OCI-LY7 (cell line): ENCODE measurements at regions not wholly inside any gene's neighbourhood (a gene's known extent, or its start where the extent isn't known, plus 50 kb on each side); places are given as distances from the start of the nearest gene placed in this dataset.

Source experiments
- BruUV-seq: library from RNA; stranded (reverse); fragments of 400-500 nt; replicated peaks from 2 replicates; lab custom pipeline; 2021; lab: Mats Ljungman, UMichigan
- CTCF ChIA-PET: fragments of 300-600 bp; sonication (Branson Sonifier 250); formaldehyde crosslinking; loops from one replicate; lab custom pipeline; 2022; ENCODE audit warnings: antibody characterized with exemption; ENCODE audit not compliant: unreplicated experiment; lab: Charles Lee
- POLR2A ChIA-PET: fragments of 300-600 bp; sonication (Branson Sonifier 250); formaldehyde crosslinking; loops from one replicate; lab custom pipeline; 2022; ENCODE audit warnings: antibody characterized with exemption; lab: Charles Lee
- DNase-seq: peaks from one replicate; pipeline ENCODE4 v3.0.0-alpha.2; 2015; ENCODE audit warnings: low spot score
- H2AFZ ChIP-seq: fragments of 200-600 bp; sonication (generic), shearing (Covaris generic); 2 replicates; pipeline ENCODE4 v1.6.1; 2014; ENCODE audit warnings: mild to moderate bottlenecking, antibody characterized with exemption, low read length, moderate library complexity
- H3K27ac ChIP-seq: fragments of 200-600 bp; sonication (generic); 2 replicates; pipeline ENCODE4 v1.5.1; 2014; ENCODE audit warnings: mixed run types, low read depth, mild to moderate bottlenecking, moderate library complexity, low read length, inconsistent platforms; ENCODE audit not compliant: poor library complexity, severe bottlenecking
- H3K36me3 ChIP-seq: fragments of 200-600 bp; sonication (generic); 2 replicates; pipeline ENCODE4 v1.6.1; 2014; ENCODE audit warnings: mild to moderate bottlenecking, antibody characterized with exemption, low read length, moderate library complexity, mixed read lengths; ENCODE audit not compliant: insufficient read depth
- H3K4me1 ChIP-seq: fragments of 200-600 bp; sonication (generic); 2 replicates; pipeline ENCODE4 v1.5.1; 2014; ENCODE audit warnings: mild to moderate bottlenecking, low read length; ENCODE audit not compliant: insufficient read depth, poor library complexity, severe bottlenecking
- H3K4me2 ChIP-seq: fragments of 200-600 bp; sonication (generic); 2 replicates; pipeline ENCODE4 v1.6.1; 2014; ENCODE audit warnings: mild to moderate bottlenecking, low read length
- H3K4me3 ChIP-seq: fragments of 200-600 bp; sonication (generic); 2 replicates; pipeline ENCODE4 v1.5.1; 2014; ENCODE audit warnings: mild to moderate bottlenecking, low read depth, low read length; ENCODE audit not compliant: poor library complexity, severe bottlenecking
- H3K79me2 ChIP-seq: fragments of 200-600 bp; sonication (generic); 2 replicates; pipeline ENCODE4 v1.6.1; 2016; ENCODE audit warnings: low read depth, mild to moderate bottlenecking, low read length, moderate library complexity, mixed read lengths; ENCODE audit not compliant: insufficient read depth
- H3K9me2 ChIP-seq: fragments of 200-600 bp; sonication (generic); 2 replicates; pipeline ENCODE4 v1.6.1; 2016; ENCODE audit warnings: mild to moderate bottlenecking, low read length, mixed read lengths; ENCODE audit not compliant: insufficient read depth
- H3K9me3 ChIP-seq: fragments of 200-600 bp; sonication (generic); 2 replicates; pipeline ENCODE4 v1.6.1; 2014; ENCODE audit warnings: mild to moderate bottlenecking, mixed run types, low read length, mixed read lengths
- H4K20me1 ChIP-seq: fragments of 200-600 bp; sonication (generic); 2 replicates; pipeline ENCODE4 v1.6.1; 2014; ENCODE audit warnings: mild to moderate bottlenecking, antibody characterized with exemption, low read length, moderate library complexity, mixed read lengths; ENCODE audit not compliant: insufficient read depth
- EZH2phosphoT487 ChIP-seq: fragments of 200-600 bp; sonication (generic); IDR thresholded peaks from 2 replicates; pipeline ENCODE4 v1.6.1; 2018; ENCODE audit warnings: low read depth, borderline replicate concordance, mild to moderate bottlenecking, mixed run types, antibody characterized with exemption, low read length, moderate library complexity, mixed read lengths
- intact Hi-C: fragments of 100-400 bp; cut with micrococcal nuclease; formaldehyde crosslinking; loops from one replicate; pipeline ENCODE4 v1.10.0; 2022; ENCODE audit not compliant: unreplicated experiment
- TF ChIP-seq, protein P1 (sequence below): fragments of 200-600 bp; sonication (generic); conservative IDR thresholded peaks from 2 replicates; pipeline ENCODE4 v1.5.1; 2014; ENCODE audit warnings: mild to moderate bottlenecking, antibody characterized with exemption, low read length, moderate library complexity, mixed read lengths

- Histone ChIP-seq H3K9me2 (no peaks in the 10 kb centered on the region), H3K4me2 (no peak overlapping the region), H2AFZ (no peak overlapping the region), H3K79me2 (no peaks in the 10 kb centered on the region), H4K20me1 (no peaks in the 10 kb centered on the region), H3K4me3 (no peak overlapping the region), H3K36me3 (no peaks in the 10 kb centered on the region), H3K9me3 (no peaks in the 10 kb centered on the region), H3K4me1 (no peaks in the 10 kb centered on the region), H3K27ac (no peak overlapping the region)
- DNase-seq: no peak
- intact Hi-C loops: no loop called here
- ChIA-PET POLR2A (no interaction called here), CTCF (no interaction called here)
- no TSS peak for BruUV-seq
- TF ChIP-seq, protein P1, sequence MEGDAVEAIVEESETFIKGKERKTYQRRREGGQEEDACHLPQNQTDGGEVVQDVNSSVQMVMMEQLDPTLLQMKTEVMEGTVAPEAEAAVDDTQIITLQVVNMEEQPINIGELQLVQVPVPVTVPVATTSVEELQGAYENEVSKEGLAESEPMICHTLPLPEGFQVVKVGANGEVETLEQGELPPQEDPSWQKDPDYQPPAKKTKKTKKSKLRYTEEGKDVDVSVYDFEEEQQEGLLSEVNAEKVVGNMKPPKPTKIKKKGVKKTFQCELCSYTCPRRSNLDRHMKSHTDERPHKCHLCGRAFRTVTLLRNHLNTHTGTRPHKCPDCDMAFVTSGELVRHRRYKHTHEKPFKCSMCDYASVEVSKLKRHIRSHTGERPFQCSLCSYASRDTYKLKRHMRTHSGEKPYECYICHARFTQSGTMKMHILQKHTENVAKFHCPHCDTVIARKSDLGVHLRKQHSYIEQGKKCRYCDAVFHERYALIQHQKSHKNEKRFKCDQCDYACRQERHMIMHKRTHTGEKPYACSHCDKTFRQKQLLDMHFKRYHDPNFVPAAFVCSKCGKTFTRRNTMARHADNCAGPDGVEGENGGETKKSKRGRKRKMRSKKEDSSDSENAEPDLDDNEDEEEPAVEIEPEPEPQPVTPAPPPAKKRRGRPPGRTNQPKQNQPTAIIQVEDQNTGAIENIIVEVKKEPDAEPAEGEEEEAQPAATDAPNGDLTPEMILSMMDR: no peak
- no peak for TF ChIP-seq EZH2phosphoT487
Measured at GRCh38 chr3:82509106-82509842, 747.8 kb upstream of the GBE1 start.

GRCh38 chr3:82506204-82506603 is 744.8 kb upstream of the GBE1 start:
- H3K27ac ChIP-seq: no peak overlapping the region
- H3K4me1 ChIP-seq: no peaks in the 10 kb centered on the region
- TF ChIP-seq EZH2phosphoT487: no peak
- TF ChIP-seq, protein P1: no peak
- POLR2A ChIA-PET: interaction anchor here (0.6 kb wide), 1 partner anchor 1212 kb away, joined by 3 read pairs; no protein-coding TSS in a partner anchor
- CTCF ChIA-PET: no interaction called here
- H3K4me2 ChIP-seq: no peak overlapping the region
- no peaks in the 10 kb centered on the region for H4K20me1 ChIP-seq
- H3K79me2 ChIP-seq: no peaks in the 10 kb centered on the region
- no peaks in the 10 kb centered on the region for H3K9me3 ChIP-seq
- H3K4me3 ChIP-seq: no peak overlapping the region
- no peak overlapping the region for H2AFZ ChIP-seq
- no peaks in the 10 kb centered on the region for H3K9me2 ChIP-seq
- BruUV-seq: no TSS peak
- no peak for DNase-seq
- H3K36me3 ChIP-seq: no peaks in the 10 kb centered on the region
- intact Hi-C loops: no loop called here

DNA sequence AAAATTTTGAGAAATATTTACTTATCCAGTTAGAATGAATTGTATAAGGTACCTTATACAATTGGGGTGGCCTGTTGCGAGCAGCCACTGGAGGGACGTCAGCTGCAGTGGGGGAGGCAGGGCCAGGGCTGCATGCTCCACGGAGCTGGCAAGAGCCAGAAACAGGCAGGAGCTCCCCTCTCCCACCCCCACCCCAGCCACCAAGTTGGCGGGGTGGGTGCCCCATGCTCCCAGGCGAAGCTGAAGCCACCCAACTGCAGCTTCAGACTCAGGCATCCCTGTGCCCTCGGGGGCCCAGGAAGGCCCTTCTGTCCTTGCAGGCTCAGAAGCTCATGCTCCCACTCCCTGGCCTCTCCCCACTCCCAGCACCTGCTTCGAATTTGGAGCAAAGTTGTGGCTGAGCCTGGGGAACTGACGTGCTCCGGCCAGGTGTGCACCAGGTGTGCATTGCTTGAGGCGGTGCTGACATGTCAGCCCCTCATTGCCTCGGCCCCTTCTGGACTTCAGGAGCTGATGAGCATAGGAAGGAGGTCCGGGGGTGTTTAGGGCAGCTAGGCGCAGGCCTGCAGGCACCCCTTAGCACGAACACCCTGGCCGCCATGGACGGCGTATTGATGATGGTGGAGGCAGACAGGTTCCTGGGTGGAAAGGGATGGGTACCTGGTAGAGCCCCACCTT is 743.8 kb upstream of the GBE1 start:
- Histone ChIP-seq H3K4me1 (no peaks in the 10 kb centered on the region), H3K36me3 (no peaks in the 10 kb centered on the region), H3K27ac (no peak overlapping the region), H2AFZ (no peak overlapping the region), H3K9me3 (no peaks in the 10 kb centered on the region), H4K20me1 (no peaks in the 10 kb centered on the region), H3K79me2 (no peaks in the 10 kb centered on the region), H3K9me2 (no peaks in the 10 kb centered on the region), H3K4me2 (no peak overlapping the region), H3K4me3 (no peak overlapping the region)
- intact Hi-C loops: no loop called here
- no peak for DNase-seq
- no TSS peak for BruUV-seq
- ChIA-PET CTCF (no interaction called here), POLR2A (no interaction called here)
- TF ChIP-seq, protein P1: no peak
- no peak for TF ChIP-seq EZH2phosphoT487
